NB4 (cell line): ENCODE measurements at regions not wholly inside any gene's neighbourhood (a gene's known extent, or its start where the extent isn't known, plus 50 kb on each side); places are given as distances from the start of the nearest gene placed in this dataset.

Experiments used
- DNase-seq: peaks from one replicate; pipeline ENCODE4 v3.0.0; 2010; ENCODE audit warnings: low read depth
- H3K4me3 ChIP-seq: one replicate; pipeline ENCODE4 v1.5.1; 2011; ENCODE audit warnings: mild to moderate bottlenecking, low read depth, low read length, moderate library complexity
- CTCF ChIP-seq: IDR thresholded peaks from one replicate; pipeline ENCODE4 v1.5.1; 2012; ENCODE audit warnings: low read depth, low read length
- MAX ChIP-seq: IDR thresholded peaks from 2 replicates; pipeline ENCODE4 v1.6.1; 2011; ENCODE audit warnings: low read depth, low read length
- MYC ChIP-seq: IDR thresholded peaks from 2 replicates; pipeline ENCODE4 v1.6.1; 2011; ENCODE audit warnings: low read depth, low read length
- POLR2A ChIP-seq: IDR thresholded peaks from 2 replicates; pipeline ENCODE4 v1.6.1; 2011; ENCODE audit warnings: mild to moderate bottlenecking; ENCODE audit not compliant: insufficient read length; ENCODE audit errors: extremely low read depth

GRCh38 chr13:80022146-80022545 is 318.8 kb downstream of the SPRY2 start:
- TF ChIP-seq MAX (no peak), CTCF (no peak), POLR2A (no peak), MYC (no peak)
- DNase-seq = no peak
- H3K4me3 ChIP-seq = no peak overlapping the region

GRCh38 chr13:80012251-80012650 is 328.7 kb downstream of the SPRY2 start:
- TF ChIP-seq POLR2A = no peak
- TF ChIP-seq MAX = no peak; the same call in 1 of the 2 replicates
- TF ChIP-seq MYC = no peak
- TF ChIP-seq CTCF = no peak
- peak; percentile 44 for DNase-seq
- H3K4me3 ChIP-seq = no peak overlapping the region

GRCh38 chr13:80011448-80012212 is 329.3 kb downstream of the SPRY2 start:
- DNase-seq = no peak
- no peak overlapping the region for H3K4me3 ChIP-seq
- TF ChIP-seq MYC (no peak), POLR2A (no peak), CTCF (no peak), MAX (no peak)

- H3K4me3 ChIP-seq = no peak overlapping the region
- TF ChIP-seq POLR2A = no peak
- no peak for TF ChIP-seq MYC
- no peak for TF ChIP-seq CTCF
- no peak for TF ChIP-seq MAX
- no peak for DNase-seq
These were observed 330.1 kb downstream of the SPRY2 start for GRCh38 chr13:80010846-80011245.

- no peak for DNase-seq
- no peak for TF ChIP-seq POLR2A
- no peak for TF ChIP-seq MAX
- TF ChIP-seq CTCF = no peak
- TF ChIP-seq MYC = no peak
These were observed 330.6 kb downstream of the SPRY2 start for GRCh38 chr13:80010286-80010831.

More at GRCh38 chr13:80010286-80010831, 330.6 kb downstream of the SPRY2 start:
- H3K4me3 ChIP-seq = no peak overlapping the region
